K562 (cell line): ENCODE measurements at regions not wholly inside any gene's neighbourhood (a gene's known extent, or its start where the extent isn't known, plus 50 kb on each side); places are given as distances from the start of the nearest gene placed in this dataset.

Experiments used
- ATAC-seq: fragments of 200-7000 bp; cut with Tn5 transposase; 3 replicates; pipeline ENCODE4 v1.9.1; 2020; ENCODE audit warnings: moderate library complexity
- BruUV-seq: library from RNA; stranded (reverse); fragments of 400-500 nt; replicated peaks from 2 replicates; lab custom pipeline; 2021; lab: Mats Ljungman, UMichigan
- CTCF ChIA-PET: fragments of 300-600 bp; formaldehyde crosslinking; extraction: SDS; loops from one replicate; lab custom pipeline; 2021; ENCODE audit warnings: low intra/inter-chr PET ratio; lab: Yijun Ruan, JAX
- POLR2A ChIA-PET: fragments of 300-600, 350-650 bp; sonication (Branson Sonifier 250); formaldehyde crosslinking; extraction: SDS; loops from one replicate; lab custom pipeline; 2021; ENCODE audit warnings: antibody characterized with exemption, inconsistent platforms; lab: Yijun Ruan, JAX
- DNase-seq, 4 experiments: peaks; one replicate each; pipeline versions ENCODE4 v3.0.0 to v3.0.0-alpha.2; 2011 to 2018; ENCODE audit warnings: low spot score in 3 of 4, mixed read lengths in 3 of 4; ENCODE audit errors: extremely low read depth in 1 of 4
- FAIRE-seq: peaks from 2 replicates; lab custom pipeline; 2011; peaks lifted over from hg19 to GRCh38; lab: Jason Lieb, UNC
- H2AFZ ChIP-seq: 2 replicates; pipeline ENCODE4 v1.6.0; 2011; ENCODE audit warnings: low read depth, low read length, control low read depth, inconsistent platforms
- H3K27ac ChIP-seq: fragments of 200-600 bp; 3 replicates; pipeline ENCODE4 v1.8.0; 2011; ENCODE audit warnings: low read depth, mild to moderate bottlenecking, control low read depth, inconsistent platforms, low read length, moderate library complexity, mixed read lengths; ENCODE audit errors: extremely low read depth
- H3K27me3 ChIP-seq, 2 experiments: fragments of 300-600 bp in 1 of 2; 2 replicates in 1 of 2; 3 replicates in 1 of 2; pipeline versions ENCODE4 v1.6.0 to v1.8.0; 2011; ENCODE audit warnings: inconsistent platforms in 2 of 2, low read length in 2 of 2, mild to moderate bottlenecking in 1 of 2, mixed read lengths in 1 of 2, moderate library complexity in 1 of 2; ENCODE audit not compliant: control insufficient read depth in 2 of 2, insufficient read depth in 2 of 2
- H3K36me3 ChIP-seq: fragments of 300-600 bp; 3 replicates; pipeline ENCODE4 v1.8.0; 2011; ENCODE audit warnings: mild to moderate bottlenecking, low read length, inconsistent platforms; ENCODE audit not compliant: control insufficient read depth, insufficient read depth
- H3K4me1 ChIP-seq, 2 experiments: fragments of 200-600 bp in 1 of 2; replicated peaks in 1 of 2; 2 replicates in 1 of 2; 3 replicates in 1 of 2; pipeline versions ENCODE4 v1.5.1 to v1.8.0; 2011; ENCODE audit warnings: inconsistent platforms in 2 of 2, low read length in 2 of 2, mild to moderate bottlenecking in 1 of 2, mixed read lengths in 1 of 2, moderate library complexity in 1 of 2; ENCODE audit not compliant: control insufficient read depth in 2 of 2, insufficient read depth in 2 of 2
- H3K4me2 ChIP-seq: 2 replicates; pipeline ENCODE4 v1.6.1; 2011; ENCODE audit warnings: low read length, control low read depth, inconsistent platforms, mixed read lengths; ENCODE audit not compliant: insufficient read depth
- H3K4me3 ChIP-seq: fragments of 200-600 bp; sonication (generic), shearing (Covaris generic); 2 replicates; pipeline ENCODE4 v1.5.1; 2016; ENCODE audit warnings: control low read depth, inconsistent platforms
- H3K79me2 ChIP-seq: fragments of 200-600 bp; 3 replicates; pipeline ENCODE4 v1.8.0; 2011; ENCODE audit warnings: low read length, inconsistent platforms; ENCODE audit not compliant: control insufficient read depth, insufficient read depth
- H3K9ac ChIP-seq, 2 experiments: 2 replicates each; pipeline versions ENCODE4 v1.6.0 to v1.6.1; 2011; ENCODE audit warnings: low read depth in 2 of 2, low read length in 2 of 2, control low read depth in 1 of 2, inconsistent platforms in 1 of 2, mild to moderate bottlenecking in 1 of 2, mixed read lengths in 1 of 2; ENCODE audit not compliant: insufficient read depth in 1 of 2
- H3K9me1 ChIP-seq: one replicate; pipeline ENCODE4 v1.6.0; 2011; ENCODE audit warnings: inconsistent platforms, mild to moderate bottlenecking, low read length, moderate library complexity; ENCODE audit not compliant: control insufficient read depth, insufficient read depth
- H3K9me3 ChIP-seq: replicated peaks from 2 replicates; pipeline ENCODE4 v1.5.1; 2011; ENCODE audit warnings: low read depth, low read length, inconsistent platforms; ENCODE audit not compliant: control insufficient read depth, insufficient read depth
- H4K20me1 ChIP-seq: replicated peaks from 2 replicates; pipeline ENCODE4 v1.6.1; 2011; ENCODE audit warnings: low read length, inconsistent platforms, mixed read lengths; ENCODE audit not compliant: control insufficient read depth, insufficient read depth
- BACH1 ChIP-seq: fragments of 200-800 bp; sonication (Bioruptor generic); IDR thresholded peaks from 2 replicates; pipeline ENCODE4 v1.6.1; 2016; ENCODE audit warnings: missing genetic modification characterization, missing compliant biosample characterization
- ERF ChIP-seq: fragments of 450-650 bp; formaldehyde crosslinking; IDR thresholded peaks from 2 replicates; pipeline ENCODE4 v1.4.0; 2020; ENCODE audit warnings: mild to moderate bottlenecking, mixed read lengths
- POU5F1 ChIP-seq: fragments of 150-350 bp; IDR thresholded peaks from 2 replicates; pipeline ENCODE4 v1.6.1; 2014; ENCODE audit warnings: borderline replicate concordance, low read length, low read depth, mild to moderate bottlenecking; ENCODE audit not compliant: partially characterized antibody
- TAF7 ChIP-seq: fragments of 450-650 bp; IDR thresholded peaks from 2 replicates; pipeline ENCODE4 v1.6.1; 2016; ENCODE audit warnings: missing genetic modification characterization, missing compliant biosample characterization
- TAL1 ChIP-seq: fragments of 450-650 bp; IDR thresholded peaks from 2 replicates; pipeline ENCODE4 v1.6.1; 2016; ENCODE audit warnings: mild to moderate bottlenecking
- ZNF408 ChIP-seq: fragments of 250-450 bp; sonication (Bioruptor Pico); IDR thresholded peaks from 2 replicates; pipeline ENCODE4 v1.4.0; 2020; ENCODE audit warnings: low read depth, mild to moderate bottlenecking, moderate library complexity
- ZNF785 ChIP-seq: fragments of 250-450 bp; sonication (Bioruptor Pico); IDR thresholded peaks from 2 replicates; pipeline ENCODE4 v1.4.0; 2020; ENCODE audit warnings: mild to moderate bottlenecking
- WGBS: fragments of 100-300 bp; shearing (Covaris generic); methylation state at CpG from one replicate; pipeline ENCODE4 v1.1.6; 2016; ENCODE audit warnings: low coverage, mixed read lengths; ENCODE audit not compliant: insufficient coverage; ENCODE audit errors: missing lambda C conversion rate; 5-methylcytosine and 5-hydroxymethylcytosine counted together
- in situ Hi-C: fragments of 300-500 bp; cut with MboI; formaldehyde crosslinking; loops from 4 replicates; pipeline ENCODE4 v1.15.0; 2018; ENCODE audit warnings: inconsistent platforms, mixed read lengths
- intact Hi-C: fragments of 100-400 bp; cut with micrococcal nuclease; formaldehyde crosslinking; loops from 2 replicates; pipeline ENCODE4 v1.14.2; 2022
- TF ChIP-seq, protein P1 (sequence below): fragments of 250-450 bp; sonication (Bioruptor Pico); IDR thresholded peaks from 2 replicates; pipeline ENCODE4 v1.5.1; 2021; ENCODE audit warnings: mild to moderate bottlenecking
- TF ChIP-seq, protein P2 (sequence below): fragments of 450-650 bp; IDR thresholded peaks from 2 replicates; pipeline ENCODE4 v1.6.1; 2016; ENCODE audit warnings: missing biosample characterization, missing genetic modification characterization
- TF ChIP-seq, protein P3 (sequence below): fragments of 250-450 bp; sonication (Bioruptor Pico); IDR thresholded peaks from 2 replicates; pipeline ENCODE4 v1.8.0; 2022; ENCODE audit warnings: inconsistent platforms, mild to moderate bottlenecking, moderate library complexity, borderline replicate concordance
- TF ChIP-seq, protein P4 (sequence below), 2 experiments: fragments of 450-650 bp; IDR thresholded peaks; 2 replicates each; pipeline ENCODE4 v1.6.1; 2016; ENCODE audit warnings: mild to moderate bottlenecking in 2 of 2, borderline replicate concordance in 1 of 2, low read depth in 1 of 2, moderate library complexity in 1 of 2

DNA sequence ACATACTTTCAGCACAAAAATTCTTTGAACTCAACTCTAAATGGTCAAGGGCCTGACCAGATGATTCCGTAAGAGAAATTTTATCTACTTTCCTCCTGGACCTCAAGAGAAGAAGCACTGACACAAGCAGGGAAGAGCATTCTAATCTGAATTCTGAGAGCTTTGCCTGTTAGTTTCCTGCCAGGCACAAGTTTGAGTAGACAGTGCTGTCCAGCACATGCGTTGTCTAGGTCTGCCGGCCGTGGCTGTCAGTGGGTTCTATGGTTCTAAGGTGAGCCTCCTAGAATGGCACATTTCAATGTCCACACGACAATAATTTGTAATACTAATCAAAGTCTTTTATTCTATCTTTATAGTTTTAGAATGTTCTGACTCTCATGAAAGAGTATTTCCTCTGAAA is 91.9 kb downstream of the RFPL4B start:
- DNase-seq (no peak), FAIRE-seq (no peak), ATAC-seq (no peak)
- no peak overlapping the region for H3K9ac ChIP-seq
- no TSS peak for BruUV-seq
- H3K36me3 ChIP-seq = no peaks in the 10 kb centered on the region
- H3K79me2 ChIP-seq = no peaks in the 10 kb centered on the region
- ChIA-PET POLR2A (no interaction called here), CTCF (no interaction called here)
- H4K20me1 ChIP-seq = no peaks in the 10 kb centered on the region
- no peaks in the 10 kb centered on the region for H3K9me1 ChIP-seq
- no peaks in the 10 kb centered on the region for H3K27me3 ChIP-seq
- H3K4me2 ChIP-seq = no peak overlapping the region
- no peaks in the 10 kb centered on the region for H3K4me1 ChIP-seq
- no peak overlapping the region for H3K4me3 ChIP-seq
- 0% methylated on average over 5 of the region's 5 CpGs for WGBS
- in situ Hi-C loops (no loop called here), intact Hi-C loops (no loop called here)
- no peak overlapping the region for H2AFZ ChIP-seq
- H3K27ac ChIP-seq = no peak overlapping the region
- no peaks in the 10 kb centered on the region for H3K9me3 ChIP-seq
- TF ChIP-seq POU5F1 (no peak), TAL1 (no peak), ERF (CRISPR knock-in tag) (no peak), BACH1 (tag) (no peak), TAF7 (tag) (no peak), ZNF785 (CRISPR knock-in tag) (no peak), ZNF408 (CRISPR knock-in tag) (no peak)
- TF ChIP-seq, protein P1, sequence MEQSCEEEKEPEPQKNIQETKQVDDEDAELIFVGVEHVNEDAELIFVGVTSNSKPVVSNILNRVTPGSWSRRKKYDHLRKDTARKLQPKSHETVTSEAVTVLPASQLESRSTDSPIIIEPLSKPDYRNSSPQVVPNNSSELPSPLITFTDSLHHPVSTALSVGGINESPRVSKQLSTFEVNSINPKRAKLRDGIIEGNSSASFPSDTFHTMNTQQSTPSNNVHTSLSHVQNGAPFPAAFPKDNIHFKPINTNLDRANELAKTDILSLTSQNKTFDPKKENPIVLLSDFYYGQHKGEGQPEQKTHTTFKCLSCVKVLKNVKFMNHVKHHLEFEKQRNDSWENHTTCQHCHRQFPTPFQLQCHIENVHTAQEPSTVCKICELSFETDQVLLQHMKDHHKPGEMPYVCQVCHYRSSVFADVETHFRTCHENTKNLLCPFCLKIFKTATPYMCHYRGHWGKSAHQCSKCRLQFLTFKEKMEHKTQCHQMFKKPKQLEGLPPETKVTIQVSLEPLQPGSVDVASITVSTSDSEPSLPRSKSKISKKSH (CRISPR knock-in tag) = no peak
- TF ChIP-seq, protein P2, sequence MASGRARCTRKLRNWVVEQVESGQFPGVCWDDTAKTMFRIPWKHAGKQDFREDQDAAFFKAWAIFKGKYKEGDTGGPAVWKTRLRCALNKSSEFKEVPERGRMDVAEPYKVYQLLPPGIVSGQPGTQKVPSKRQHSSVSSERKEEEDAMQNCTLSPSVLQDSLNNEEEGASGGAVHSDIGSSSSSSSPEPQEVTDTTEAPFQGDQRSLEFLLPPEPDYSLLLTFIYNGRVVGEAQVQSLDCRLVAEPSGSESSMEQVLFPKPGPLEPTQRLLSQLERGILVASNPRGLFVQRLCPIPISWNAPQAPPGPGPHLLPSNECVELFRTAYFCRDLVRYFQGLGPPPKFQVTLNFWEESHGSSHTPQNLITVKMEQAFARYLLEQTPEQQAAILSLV (tag) = no peak
- TF ChIP-seq, protein P3, sequence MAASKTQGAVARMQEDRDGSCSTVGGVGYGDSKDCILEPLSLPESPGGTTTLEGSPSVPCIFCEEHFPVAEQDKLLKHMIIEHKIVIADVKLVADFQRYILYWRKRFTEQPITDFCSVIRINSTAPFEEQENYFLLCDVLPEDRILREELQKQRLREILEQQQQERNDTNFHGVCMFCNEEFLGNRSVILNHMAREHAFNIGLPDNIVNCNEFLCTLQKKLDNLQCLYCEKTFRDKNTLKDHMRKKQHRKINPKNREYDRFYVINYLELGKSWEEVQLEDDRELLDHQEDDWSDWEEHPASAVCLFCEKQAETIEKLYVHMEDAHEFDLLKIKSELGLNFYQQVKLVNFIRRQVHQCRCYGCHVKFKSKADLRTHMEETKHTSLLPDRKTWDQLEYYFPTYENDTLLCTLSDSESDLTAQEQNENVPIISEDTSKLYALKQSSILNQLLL = no peak
- TF ChIP-seq, protein P4, sequence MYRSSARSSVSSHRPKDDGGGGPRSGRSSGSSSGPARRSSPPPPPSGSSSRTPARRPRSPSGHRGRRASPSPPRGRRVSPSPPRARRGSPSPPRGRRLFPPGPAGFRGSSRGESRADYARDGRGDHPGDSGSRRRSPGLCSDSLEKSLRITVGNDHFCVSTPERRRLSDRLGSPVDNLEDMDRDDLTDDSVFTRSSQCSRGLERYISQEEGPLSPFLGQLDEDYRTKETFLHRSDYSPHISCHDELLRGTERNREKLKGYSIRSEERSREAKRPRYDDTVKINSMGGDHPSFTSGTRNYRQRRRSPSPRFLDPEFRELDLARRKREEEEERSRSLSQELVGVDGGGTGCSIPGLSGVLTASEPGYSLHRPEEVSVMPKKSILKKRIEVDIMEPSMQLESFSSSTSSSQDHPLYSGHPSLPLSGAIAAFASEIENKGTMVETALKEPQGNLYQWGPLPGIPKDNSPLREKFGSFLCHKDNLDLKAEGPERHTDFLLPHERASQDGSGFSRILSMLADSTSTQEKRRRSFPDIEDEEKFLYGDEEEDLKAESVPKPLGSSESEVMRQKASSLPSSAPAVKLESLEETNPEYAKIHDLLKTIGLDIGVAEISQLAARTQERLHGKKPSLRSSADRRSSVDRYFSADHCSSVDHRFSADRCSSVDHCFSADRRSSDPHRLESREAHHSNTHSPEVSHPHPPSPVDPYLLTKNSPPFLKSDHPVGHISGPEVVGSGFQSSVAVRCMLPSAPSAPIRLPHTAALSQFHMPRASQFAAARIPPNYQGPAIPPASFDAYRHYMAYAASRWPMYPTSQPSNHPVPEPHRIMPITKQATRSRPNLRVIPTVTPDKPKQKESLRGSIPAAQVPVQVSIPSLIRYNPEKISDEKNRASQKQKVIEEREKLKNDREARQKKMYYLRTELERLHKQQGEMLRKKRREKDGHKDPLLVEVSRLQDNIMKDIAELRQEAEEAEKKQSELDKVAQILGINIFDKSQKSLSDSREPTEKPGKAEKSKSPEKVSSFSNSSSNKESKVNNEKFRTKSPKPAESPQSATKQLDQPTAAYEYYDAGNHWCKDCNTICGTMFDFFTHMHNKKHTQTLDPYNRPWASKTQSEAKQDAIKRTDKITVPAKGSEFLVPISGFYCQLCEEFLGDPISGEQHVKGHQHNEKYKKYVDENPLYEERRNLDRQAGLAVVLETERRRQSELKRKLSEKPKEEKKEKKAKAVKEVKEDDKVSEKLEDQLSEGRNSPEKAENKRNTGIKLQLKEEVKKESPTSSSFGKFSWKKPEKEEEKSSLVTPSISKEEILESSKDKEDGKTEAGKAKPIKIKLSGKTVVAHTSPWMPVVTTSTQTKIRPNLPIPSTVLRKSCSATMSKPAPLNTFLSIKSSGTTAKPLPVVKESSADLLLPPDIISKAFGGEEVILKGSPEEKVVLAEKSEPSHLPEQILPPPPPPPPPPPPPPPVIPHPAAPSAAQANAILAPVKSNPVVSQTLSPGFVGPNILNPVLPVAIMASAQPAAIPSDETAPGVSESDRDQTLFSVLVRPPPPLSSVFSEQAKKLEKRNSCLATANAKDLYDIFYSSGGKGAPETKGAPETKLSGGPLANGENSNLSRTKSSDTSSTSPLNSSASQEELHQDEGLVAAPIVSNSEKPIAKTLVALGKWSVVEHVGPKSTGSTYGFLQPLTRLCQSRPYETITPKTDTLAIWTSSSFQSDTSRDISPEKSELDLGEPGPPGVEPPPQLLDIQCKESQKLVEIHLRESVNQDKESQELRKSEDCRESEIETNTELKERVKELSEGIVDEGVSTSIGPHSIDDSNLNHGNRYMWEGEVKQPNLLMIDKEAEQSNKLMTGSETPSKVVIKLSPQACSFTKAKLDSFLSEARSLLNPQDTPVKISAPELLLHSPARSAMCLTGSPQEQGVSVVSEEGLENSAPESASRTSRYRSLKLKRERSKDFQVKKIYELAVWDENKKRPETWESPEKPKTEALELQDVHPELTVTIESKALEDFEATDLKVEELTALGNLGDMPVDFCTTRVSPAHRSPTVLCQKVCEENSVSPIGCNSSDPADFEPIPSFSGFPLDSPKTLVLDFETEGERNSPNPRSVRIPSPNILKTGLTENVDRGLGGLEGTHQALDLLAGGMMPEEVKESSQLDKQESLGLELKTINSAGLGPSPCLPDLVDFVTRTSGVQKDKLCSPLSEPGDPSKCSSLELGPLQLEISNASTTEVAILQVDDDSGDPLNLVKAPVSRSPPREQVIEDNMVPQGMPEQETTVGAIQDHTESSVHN (IDR thresholded peaks at IDR 0.05; ENCODE audit: borderline replicate concordance in 1 of 2, low read depth in 1 of 2) = no peak
